H1 (cell line): ENCODE measurements at regions not wholly inside any gene's neighbourhood (a gene's known extent, or its start where the extent isn't known, plus 50 kb on each side); places are given as distances from the start of the nearest gene placed in this dataset.

Experiments used
- RAD21 ChIP-seq, 2 experiments: IDR thresholded peaks in 1 of 2; conservative IDR thresholded peaks in 1 of 2; 2 replicates each; pipeline ENCODE4 v1.6.1; 2011; ENCODE audit warnings: low read depth in 2 of 2, low read length in 2 of 2, improper control_type of control experiment in 1 of 2, inconsistent platforms in 1 of 2, mild to moderate bottlenecking in 1 of 2, moderate library complexity in 1 of 2
- TF ChIP-seq, protein P1 (sequence below): fragments of 300-600 bp; sonication (generic); IDR thresholded peaks from 2 replicates; pipeline ENCODE4 v1.7.1; 2012; ENCODE audit warnings: low read length, moderate library complexity, mild to moderate bottlenecking, inconsistent platforms; ENCODE audit not compliant: insufficient replicate concordance

DNA sequence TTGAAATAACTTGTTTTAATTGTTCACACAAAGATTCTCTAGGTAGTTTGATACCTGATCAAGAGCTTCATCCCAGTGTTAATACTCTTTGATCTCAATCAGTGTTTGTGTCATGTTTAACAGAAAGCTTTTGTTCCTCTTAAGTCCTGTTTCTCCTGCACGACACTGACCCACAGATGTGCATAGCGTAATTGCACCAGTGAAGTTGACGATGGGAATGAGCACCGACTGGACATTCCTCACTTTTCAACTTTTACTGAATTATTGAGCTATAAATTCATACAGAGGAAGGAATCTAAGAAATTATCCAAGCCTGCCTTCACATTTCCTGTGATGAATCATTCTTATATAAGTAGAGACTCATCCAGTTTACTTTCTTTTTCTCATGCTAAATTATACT is 878.7 kb upstream of the TENM3 start (continued):
- no peak for TF ChIP-seq RAD21 (IDR thresholded peaks at IDR 0.05 in 1 of 2, conservative IDR thresholded peaks at IDR 0.05 in 1 of 2; ENCODE audit: low read depth in 2 of 2, low read length in 2 of 2)
- TF ChIP-seq, protein P1, sequence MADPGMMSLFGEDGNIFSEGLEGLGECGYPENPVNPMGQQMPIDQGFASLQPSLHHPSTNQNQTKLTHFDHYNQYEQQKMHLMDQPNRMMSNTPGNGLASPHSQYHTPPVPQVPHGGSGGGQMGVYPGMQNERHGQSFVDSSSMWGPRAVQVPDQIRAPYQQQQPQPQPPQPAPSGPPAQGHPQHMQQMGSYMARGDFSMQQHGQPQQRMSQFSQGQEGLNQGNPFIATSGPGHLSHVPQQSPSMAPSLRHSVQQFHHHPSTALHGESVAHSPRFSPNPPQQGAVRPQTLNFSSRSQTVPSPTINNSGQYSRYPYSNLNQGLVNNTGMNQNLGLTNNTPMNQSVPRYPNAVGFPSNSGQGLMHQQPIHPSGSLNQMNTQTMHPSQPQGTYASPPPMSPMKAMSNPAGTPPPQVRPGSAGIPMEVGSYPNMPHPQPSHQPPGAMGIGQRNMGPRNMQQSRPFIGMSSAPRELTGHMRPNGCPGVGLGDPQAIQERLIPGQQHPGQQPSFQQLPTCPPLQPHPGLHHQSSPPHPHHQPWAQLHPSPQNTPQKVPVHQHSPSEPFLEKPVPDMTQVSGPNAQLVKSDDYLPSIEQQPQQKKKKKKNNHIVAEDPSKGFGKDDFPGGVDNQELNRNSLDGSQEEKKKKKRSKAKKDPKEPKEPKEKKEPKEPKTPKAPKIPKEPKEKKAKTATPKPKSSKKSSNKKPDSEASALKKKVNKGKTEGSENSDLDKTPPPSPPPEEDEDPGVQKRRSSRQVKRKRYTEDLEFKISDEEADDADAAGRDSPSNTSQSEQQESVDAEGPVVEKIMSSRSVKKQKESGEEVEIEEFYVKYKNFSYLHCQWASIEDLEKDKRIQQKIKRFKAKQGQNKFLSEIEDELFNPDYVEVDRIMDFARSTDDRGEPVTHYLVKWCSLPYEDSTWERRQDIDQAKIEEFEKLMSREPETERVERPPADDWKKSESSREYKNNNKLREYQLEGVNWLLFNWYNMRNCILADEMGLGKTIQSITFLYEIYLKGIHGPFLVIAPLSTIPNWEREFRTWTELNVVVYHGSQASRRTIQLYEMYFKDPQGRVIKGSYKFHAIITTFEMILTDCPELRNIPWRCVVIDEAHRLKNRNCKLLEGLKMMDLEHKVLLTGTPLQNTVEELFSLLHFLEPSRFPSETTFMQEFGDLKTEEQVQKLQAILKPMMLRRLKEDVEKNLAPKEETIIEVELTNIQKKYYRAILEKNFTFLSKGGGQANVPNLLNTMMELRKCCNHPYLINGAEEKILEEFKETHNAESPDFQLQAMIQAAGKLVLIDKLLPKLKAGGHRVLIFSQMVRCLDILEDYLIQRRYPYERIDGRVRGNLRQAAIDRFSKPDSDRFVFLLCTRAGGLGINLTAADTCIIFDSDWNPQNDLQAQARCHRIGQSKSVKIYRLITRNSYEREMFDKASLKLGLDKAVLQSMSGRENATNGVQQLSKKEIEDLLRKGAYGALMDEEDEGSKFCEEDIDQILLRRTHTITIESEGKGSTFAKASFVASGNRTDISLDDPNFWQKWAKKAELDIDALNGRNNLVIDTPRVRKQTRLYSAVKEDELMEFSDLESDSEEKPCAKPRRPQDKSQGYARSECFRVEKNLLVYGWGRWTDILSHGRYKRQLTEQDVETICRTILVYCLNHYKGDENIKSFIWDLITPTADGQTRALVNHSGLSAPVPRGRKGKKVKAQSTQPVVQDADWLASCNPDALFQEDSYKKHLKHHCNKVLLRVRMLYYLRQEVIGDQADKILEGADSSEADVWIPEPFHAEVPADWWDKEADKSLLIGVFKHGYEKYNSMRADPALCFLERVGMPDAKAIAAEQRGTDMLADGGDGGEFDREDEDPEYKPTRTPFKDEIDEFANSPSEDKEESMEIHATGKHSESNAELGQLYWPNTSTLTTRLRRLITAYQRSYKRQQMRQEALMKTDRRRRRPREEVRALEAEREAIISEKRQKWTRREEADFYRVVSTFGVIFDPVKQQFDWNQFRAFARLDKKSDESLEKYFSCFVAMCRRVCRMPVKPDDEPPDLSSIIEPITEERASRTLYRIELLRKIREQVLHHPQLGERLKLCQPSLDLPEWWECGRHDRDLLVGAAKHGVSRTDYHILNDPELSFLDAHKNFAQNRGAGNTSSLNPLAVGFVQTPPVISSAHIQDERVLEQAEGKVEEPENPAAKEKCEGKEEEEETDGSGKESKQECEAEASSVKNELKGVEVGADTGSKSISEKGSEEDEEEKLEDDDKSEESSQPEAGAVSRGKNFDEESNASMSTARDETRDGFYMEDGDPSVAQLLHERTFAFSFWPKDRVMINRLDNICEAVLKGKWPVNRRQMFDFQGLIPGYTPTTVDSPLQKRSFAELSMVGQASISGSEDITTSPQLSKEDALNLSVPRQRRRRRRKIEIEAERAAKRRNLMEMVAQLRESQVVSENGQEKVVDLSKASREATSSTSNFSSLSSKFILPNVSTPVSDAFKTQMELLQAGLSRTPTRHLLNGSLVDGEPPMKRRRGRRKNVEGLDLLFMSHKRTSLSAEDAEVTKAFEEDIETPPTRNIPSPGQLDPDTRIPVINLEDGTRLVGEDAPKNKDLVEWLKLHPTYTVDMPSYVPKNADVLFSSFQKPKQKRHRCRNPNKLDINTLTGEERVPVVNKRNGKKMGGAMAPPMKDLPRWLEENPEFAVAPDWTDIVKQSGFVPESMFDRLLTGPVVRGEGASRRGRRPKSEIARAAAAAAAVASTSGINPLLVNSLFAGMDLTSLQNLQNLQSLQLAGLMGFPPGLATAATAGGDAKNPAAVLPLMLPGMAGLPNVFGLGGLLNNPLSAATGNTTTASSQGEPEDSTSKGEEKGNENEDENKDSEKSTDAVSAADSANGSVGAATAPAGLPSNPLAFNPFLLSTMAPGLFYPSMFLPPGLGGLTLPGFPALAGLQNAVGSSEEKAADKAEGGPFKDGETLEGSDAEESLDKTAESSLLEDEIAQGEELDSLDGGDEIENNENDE, result no peak
